ENCODE measurements at regions not wholly inside any gene's neighbourhood (a gene's known extent, or its start where the extent isn't known, plus 50 kb on each side); places are given as distances from the start of the nearest gene placed in this dataset.

GRCh38 chr6:126529637-126530362, 189.9 kb downstream of the CENPW start:
- no peak for DNase-seq

- no peak for DNase-seq
Measured at GRCh38 chr6:126530775-126531174, 190.9 kb downstream of the CENPW start.

- DNase-seq = no peak
Measured at GRCh38 chr6:126531286-126531685, 191.4 kb downstream of the CENPW start.

GRCh38 chr6:126531840-126532239, 191.9 kb downstream of the CENPW start:
- no peak for DNase-seq

- no peak for DNase-seq
Measured at GRCh38 chr6:126534401-126534800, 194.5 kb downstream of the CENPW start.

GRCh38 chr6:126535138-126535537, 195.2 kb downstream of the CENPW start:
- DNase-seq = no peak

GRCh38 chr6:126535595-126535994, 195.7 kb downstream of the CENPW start:
- no peak for DNase-seq

GRCh38 chr6:126537061-126537816, 197.3 kb downstream of the CENPW start:
- no peak for DNase-seq

GRCh38 chr6:126539022-126539421, 199.1 kb downstream of the CENPW start:
- no peak for DNase-seq

- DNase-seq = no peak
Measured at GRCh38 chr6:126540161-126540560, 200.2 kb downstream of the CENPW start.

GRCh38 chr6:126541806-126542491, 202.0 kb downstream of the CENPW start:
- no peak for DNase-seq

GRCh38 chr6:126546541-126547120, 206.7 kb downstream of the CENPW start:
- DNase-seq = no peak

GRCh38 chr6:126548300-126548699, 208.4 kb downstream of the CENPW start:
- DNase-seq = no peak

- no peak for DNase-seq
Measured at GRCh38 chr6:126550323-126550722, 210.4 kb downstream of the CENPW start.

- DNase-seq = no peak
Measured at GRCh38 chr6:126551832-126552231, 211.9 kb downstream of the CENPW start.

GRCh38 chr6:126553854-126554253, 213.9 kb downstream of the CENPW start:
- no peak for DNase-seq

- no peak for DNase-seq
Measured at GRCh38 chr6:126570507-126570906, 230.6 kb downstream of the CENPW start.

- no peak for DNase-seq
Measured at GRCh38 chr6:126574301-126574700, 234.4 kb downstream of the CENPW start.

GRCh38 chr6:126581316-126581715, 241.4 kb downstream of the CENPW start:
- DNase-seq = no peak

- DNase-seq = no peak
Measured at GRCh38 chr6:126600258-126600916, 260.5 kb downstream of the CENPW start.

GRCh38 chr6:126603410-126603809, 263.5 kb downstream of the CENPW start:
- DNase-seq = no peak

GRCh38 chr6:126605089-126605488, 265.2 kb downstream of the CENPW start:
- DNase-seq = no peak

- DNase-seq = no peak
Measured at GRCh38 chr6:126607289-126607688, 267.4 kb downstream of the CENPW start.

Measured in KG1 (cell line).